D721Med (cell line): ENCODE measurements at regions not wholly inside any gene's neighbourhood (a gene's known extent, or its start where the extent isn't known, plus 50 kb on each side); places are given as distances from the start of the nearest gene placed in this dataset.

Experiments used
- DNase-seq: peaks from one replicate; pipeline ENCODE4 v3.0.0; 2011; ENCODE audit warnings: low spot score; ENCODE audit not compliant: insufficient read length
- FAIRE-seq: peaks from 2 replicates; lab custom pipeline; 2011; peaks lifted over from hg19 to GRCh38; lab: Jason Lieb, UNC
- CTCF ChIP-seq: IDR thresholded peaks from 2 replicates; pipeline ENCODE4 v1.5.1; 2012; ENCODE audit warnings: mild to moderate bottlenecking, control low read depth; ENCODE audit not compliant: insufficient read depth; ENCODE audit errors: missing control alignments

DNA sequence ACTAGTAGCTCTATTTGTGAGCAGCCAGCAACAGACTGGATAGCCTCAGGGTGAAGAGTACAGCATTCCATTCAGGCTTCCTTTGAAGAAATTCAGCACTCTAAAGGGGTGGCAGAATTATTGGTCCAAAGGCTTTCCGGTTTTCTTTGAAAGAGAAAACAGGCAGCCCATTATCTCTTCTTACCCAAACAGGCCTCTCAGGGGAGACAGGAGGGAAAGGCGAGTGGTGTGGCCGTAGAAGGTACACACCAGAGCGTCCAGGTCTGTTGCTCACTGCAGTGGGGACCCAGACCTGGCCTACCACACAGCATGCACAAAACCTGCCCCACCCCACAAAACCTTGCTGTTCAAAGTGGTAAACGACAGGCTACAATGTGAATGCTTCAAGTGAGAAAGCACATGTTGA is 83.3 kb downstream of the ZNF608 start:
- TF ChIP-seq CTCF = no peak
- no peak for DNase-seq
- no peak for FAIRE-seq

DNA sequence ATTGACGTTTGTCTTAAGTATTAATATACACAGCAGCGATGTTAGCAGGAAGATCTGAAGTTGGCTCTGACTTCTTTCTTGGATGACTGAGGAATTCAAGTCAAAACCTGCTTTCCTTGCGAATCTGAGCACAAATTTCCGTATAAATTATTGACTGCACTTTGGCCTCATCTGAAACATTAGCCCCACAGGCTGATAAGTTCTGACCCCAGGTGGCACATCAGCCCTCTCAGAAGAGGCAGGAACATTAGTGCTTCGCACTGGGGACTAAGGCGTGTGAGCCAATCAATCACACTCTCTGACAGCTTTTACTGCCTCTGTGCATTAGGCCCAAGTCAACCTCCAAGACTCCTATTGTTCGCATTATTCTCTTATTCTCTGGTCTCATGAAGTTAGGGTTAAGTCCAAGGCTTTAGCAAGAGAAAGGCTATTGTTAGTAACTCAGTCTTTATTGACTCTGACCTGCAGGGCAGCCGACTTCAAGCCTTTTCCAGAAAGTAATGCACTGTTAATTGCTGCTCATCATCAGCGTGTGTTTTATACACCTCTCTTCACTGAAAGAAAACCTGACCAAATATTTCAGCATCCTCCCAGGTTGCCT is 84.2 kb downstream of the ZNF608 start:
- TF ChIP-seq CTCF = no peak
- DNase-seq (no peak), FAIRE-seq (no peak)

DNA sequence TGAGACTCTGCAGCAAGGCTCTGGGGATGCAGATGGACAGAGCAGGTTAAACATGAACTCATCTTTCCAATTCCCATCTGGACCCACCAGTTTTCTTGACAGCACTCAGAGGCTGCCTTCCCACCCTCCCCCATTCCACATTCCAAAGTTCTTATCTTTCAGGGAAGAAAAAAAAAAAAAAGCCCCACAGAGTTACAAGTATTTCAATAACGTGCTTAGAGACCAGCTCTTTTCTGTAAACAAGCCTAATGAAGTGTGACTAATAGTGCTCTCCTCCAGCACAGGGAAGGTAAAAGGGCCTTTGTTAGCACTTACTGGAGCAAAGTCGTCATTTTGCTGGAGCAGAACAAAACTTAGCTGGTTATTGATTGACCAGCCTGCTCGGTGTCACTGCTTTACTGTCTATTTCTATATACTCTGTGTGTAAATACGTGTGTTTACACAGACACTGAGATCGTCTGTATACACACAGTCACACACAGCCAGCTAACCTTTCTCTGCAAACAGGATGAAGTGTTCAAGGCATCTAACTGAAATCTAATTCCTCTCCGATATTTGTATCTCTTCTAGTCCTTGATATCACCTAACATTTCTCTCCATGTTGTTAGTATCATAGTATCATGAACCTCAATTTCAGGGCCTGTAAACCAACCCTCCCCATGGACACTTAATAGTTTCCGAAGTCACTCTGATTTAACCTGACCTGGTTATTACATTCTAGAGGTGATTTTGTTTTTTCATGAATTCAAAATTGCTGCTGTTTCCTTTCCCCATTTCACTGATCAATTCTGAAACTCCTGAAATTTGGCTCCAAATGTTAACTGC is 84.9 kb downstream of the ZNF608 start:
- FAIRE-seq (no peak), DNase-seq (no peak)
- TF ChIP-seq CTCF = no peak

GRCh38 chr5:124660229-124661093 is 86.0 kb downstream of the ZNF608 start:
- no peak for TF ChIP-seq CTCF
- FAIRE-seq (no peak), DNase-seq (no peak)

DNA sequence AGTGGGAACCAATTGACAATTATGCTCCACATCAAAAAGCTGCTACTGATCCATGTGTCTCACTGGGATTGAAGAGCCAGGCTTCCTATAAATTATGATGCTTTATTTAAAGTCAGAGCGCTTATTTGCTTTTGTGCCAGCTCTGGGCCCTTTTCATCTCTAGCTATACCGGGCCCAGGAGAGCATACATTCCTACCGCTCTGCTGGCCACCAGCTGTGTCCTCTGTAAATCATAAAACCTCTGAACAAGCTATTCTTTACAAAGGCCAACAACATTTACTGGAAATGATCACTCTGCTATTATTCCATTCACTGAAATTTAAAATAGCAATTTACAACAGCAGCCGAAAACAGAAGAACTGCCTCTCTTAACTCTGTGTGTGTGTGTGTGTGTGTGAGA is 86.6 kb downstream of the ZNF608 start:
- DNase-seq (no peak), FAIRE-seq (no peak)
- TF ChIP-seq CTCF = no peak

GRCh38 chr5:124658867-124659557 is 87.4 kb downstream of the ZNF608 start:
- FAIRE-seq (no peak), DNase-seq (no peak)
- no peak for TF ChIP-seq CTCF
